ENCODE measurements at regions not wholly inside any gene's neighbourhood (a gene's known extent, or its start where the extent isn't known, plus 50 kb on each side); places are given as distances from the start of the nearest gene placed in this dataset.

DNA sequence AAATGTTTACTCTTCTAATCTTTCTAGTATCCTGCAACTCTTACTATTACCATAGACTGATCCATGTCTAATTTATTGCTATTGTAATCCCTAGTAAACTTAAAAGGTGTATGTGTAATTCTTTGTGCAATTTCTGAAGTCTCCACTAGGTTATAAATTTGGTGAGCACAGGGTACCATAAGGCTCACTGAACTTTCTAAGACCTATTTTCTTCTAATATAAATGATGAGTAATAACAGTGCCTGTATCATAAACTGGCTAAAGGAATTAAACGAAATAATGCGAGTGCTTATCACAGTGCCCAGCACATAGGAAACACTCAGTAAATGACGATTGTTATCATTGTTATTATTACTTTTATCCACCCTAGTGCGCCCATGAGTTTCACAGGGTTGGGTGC, 119.1 kb downstream of the KLF12 start:
- CTCF ChIA-PET, result no interaction called here
- POLR2A ChIA-PET, result no interaction called here

DNA sequence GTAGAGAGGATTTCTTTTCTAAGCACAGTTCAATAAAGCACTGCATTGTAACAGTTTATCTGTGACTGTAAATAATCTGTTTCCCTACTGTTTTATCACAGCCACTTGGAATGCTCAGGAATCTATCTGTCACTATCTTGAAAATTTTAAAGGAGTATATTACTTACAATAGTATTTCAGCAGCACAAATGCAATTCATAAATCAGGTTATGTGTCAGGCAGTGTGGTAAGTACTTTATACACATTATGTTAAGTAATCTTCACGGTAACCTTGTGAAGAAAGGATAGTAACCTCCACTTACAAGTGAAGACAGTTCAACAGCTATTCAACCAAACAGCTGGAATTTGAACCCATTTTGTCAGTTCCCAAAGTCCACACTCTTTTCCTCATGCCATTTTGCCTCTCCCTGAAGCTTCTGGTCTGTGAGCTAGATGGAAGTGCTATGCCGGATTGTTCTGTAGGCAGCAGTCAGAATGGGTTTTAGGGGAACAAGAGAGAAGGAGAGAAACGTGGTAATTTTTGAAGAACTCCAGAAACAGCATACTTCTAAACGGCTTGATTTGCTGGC, 125.0 kb downstream of the KLF12 start:
- CTCF ChIA-PET, result no interaction called here
- POLR2A ChIA-PET, result no interaction called here

DNA sequence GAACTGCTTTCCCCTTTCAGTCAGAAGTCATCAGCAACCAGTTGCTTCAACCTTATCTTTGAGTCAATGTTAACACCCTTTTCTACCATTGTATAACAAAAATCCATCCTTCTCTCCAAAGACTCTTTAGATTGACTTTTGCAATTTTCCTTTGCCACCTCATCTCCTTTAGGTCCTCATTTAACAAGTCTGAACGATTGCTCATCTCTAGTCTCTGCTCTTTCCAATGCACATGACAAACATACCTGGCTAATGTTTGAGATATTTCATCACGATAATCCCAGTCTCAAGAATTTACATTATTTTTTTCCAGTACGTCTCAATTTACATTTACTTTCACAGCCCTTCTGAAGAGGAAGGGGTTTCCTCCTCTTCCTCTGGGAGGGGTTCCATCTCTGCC, 127.5 kb downstream of the KLF12 start:
- ChIA-PET POLR2A (no interaction called here), CTCF (no interaction called here)

DNA sequence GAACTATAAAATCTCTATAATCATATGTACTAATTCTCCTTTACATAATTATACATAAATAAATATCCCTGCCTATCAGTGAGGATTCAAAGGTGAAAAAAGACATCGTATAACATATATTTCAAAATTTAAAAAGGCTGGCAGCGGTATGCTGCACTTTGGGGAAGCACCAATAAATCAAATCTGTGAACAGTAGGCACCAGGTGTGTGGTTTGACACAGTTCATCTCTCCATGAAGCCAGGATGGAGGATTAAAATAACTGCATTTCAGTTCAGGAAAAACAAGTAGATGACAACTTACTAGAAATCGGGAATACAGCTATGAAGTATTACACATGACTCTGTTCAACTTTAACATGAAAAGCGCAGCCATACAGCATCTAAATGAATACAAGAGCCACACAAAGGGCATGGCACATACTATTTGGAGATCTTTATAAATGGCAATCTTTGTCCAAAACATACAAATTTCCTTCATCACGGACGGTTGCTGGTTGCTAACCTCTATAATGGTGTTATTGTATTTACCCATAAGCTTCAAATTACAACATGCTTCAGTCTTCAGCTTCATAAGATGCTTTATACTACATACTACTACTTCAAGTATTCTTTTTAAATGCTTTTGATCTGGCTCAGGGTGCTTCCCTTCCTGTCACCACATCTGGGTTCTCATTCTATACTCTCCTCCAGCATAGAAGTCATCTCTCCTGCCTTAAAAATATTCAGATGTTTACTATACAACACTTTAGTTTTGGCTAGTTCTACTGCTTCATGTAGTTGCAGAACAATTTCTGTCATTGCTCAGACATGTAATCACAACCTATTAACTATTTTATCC, 128.7 kb downstream of the KLF12 start:
- ChIA-PET CTCF (no interaction called here), POLR2A (no interaction called here)

DNA sequence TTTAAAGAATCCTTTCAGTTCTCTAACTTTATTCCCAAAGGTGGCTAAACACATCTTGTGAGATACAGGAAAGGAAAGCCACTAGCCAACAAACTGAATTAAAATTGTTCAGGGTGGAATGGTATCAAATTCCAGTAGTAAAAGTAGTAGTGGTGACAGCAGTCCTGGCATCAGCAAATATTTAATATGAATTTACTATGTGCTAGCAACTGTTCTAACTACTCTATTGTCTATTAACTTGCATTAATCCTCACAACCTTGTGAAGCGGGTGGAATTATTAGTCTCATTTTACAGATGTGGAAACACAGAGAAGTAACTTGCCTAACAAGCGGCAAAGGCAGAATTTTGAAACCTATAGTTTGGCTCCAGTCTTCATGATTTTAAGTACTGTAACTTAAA, 130.1 kb downstream of the KLF12 start:
- ChIA-PET POLR2A (interaction anchor here (0.6 kb wide), 1 partner anchor 247 kb away, joined by 4 read pairs; no protein-coding TSS in a partner anchor), CTCF (no interaction called here)

DNA sequence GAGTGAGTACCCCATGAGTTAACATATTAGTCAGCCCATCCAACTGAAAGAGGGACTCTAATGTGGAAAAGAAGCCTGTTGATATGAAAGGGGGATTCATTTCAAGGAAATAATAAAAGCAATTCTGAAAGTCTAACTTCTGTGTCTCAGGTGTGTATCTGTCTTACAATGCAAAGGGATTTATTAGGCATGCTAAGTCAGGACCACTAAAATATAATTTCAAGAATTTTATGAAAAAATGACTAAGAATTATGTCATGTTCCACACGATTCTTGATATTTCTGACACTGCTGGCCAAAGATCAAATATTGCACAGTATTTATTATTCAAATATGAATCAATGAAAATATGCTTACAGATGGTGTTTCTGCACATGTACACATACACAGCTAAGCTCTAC, 130.8 kb downstream of the KLF12 start:
- CTCF ChIA-PET, result no interaction called here
- POLR2A ChIA-PET, result interaction anchor here (0.6 kb wide), 1 partner anchor 247 kb away, joined by 4 read pairs; no protein-coding TSS in a partner anchor

DNA sequence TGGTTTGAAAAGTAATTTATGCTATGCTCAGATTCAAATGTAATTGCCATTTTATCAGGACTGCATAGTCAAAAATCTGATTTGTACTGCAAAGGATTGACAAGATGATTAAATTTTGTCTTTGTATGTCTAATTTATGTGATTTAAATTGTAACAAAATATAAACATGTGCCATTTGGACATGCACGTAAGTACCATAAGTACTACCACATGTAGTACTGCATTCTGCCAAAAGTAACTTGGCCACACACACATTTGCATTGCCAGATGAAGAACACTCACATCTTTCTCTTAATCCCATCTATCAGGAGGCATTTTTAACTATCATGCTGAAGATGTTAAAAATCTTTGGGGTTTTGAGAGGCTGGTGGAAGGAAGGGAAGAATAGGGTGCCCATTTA, 133.3 kb downstream of the KLF12 start:
- ChIA-PET CTCF (interaction anchor here (1.2 kb wide), 1 partner anchor 115 kb away, joined by 3 read pairs; no protein-coding TSS in a partner anchor), POLR2A (interaction anchor here (0.6 kb wide), 1 partner anchor 69 kb away, joined by 3 read pairs; no protein-coding TSS in a partner anchor)

DNA sequence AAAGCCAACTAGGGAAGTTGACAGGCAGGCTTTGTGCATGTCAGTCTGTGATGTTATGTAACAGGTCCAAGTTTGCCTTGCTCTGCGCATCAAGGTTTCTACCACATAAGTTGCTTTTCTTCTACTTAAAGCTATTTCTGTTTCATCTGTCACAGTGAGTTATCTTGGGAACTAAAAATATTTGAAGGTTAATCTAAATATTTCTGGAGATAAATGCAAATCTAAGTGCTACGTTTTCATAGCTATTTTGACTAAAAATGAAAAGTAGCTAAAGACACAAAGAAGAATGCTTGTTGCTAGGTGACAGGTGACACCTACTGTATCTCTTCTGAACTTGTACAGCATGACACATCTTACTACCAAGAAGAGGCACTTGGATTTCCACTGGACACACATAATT, 135.6 kb downstream of the KLF12 start:
- POLR2A ChIA-PET, result no interaction called here
- CTCF ChIA-PET, result no interaction called here

DNA sequence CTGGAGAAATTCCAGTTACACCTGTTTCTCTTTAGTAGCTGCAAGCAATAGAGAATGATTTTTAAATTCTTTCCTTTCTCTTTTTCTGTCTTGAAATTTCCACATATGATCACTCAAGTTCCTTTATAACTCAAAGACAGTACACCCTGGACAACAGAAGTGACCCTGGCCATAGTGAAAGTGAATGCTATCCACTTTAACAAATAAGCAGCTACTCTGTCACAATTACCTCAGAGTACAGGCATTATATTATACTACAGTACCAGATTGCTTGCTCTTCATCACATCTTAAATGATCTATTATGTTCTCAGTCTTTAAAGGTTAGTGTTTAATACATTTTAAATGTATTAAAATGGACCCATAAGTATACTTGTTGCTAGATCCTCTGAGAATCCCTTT, 136.2 kb downstream of the KLF12 start:
- CTCF ChIA-PET, result no interaction called here
- POLR2A ChIA-PET, result no interaction called here

DNA sequence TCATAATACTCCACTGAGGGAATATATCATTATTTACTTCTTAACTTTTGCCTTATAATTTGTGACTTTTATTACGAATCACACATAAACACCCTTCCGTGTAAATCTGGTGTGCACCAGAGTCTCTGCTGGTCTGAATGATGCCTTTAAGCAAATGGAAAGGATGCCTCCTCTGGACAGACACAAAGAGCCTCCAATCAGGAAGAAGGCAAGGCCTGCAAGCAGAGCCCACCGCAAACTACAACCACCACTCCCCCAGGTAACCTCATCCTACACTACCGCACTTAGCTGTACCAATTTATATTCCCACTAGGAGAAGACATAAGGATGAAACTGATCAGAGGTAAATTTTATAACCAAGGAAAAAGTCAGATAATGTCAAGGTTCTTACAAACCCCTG, 137.6 kb downstream of the KLF12 start:
- CTCF ChIA-PET, result interaction anchor here (0.6 kb wide), 1 partner anchor 250 kb away, joined by 4 read pairs; no protein-coding TSS in a partner anchor
- POLR2A ChIA-PET, result no interaction called here

DNA sequence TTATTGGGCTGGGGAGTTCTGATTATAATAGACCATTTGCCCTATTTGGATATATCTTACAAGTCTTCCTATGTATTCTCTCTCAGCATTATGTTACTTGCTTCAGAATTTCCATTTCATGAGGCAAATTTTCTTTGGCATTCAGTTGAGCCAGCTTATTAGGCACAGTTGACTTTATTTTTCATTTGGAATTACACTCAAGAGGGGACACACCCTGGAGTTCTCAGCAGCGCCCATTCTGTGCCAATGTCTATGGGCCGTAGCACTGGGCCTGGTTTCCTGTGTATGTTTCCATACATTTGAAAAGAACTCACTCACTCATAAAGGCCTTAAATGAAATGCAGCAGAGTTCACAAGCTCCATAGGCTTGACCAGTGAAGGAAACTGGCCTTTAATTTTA, 138.5 kb downstream of the KLF12 start:
- POLR2A ChIA-PET, result no interaction called here

DNA sequence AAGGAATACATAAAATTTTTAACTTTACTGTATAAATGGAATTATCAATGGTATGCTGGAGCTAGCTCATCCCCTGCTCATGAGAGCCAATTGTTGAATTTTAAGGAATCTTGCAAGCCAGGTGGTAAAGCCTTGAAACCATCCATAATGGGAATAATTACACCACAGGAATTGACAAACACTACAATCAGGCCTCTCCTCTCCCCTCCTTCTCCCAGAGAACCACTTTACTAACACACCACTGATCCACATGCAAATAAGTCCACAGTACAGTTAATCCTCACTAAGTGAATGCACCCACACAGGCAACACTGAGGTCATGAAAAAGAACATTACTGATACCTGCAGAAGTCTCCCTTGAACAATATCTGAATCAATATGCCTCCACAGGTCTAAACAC, 140.5 kb downstream of the KLF12 start:
- CTCF ChIA-PET, result interaction anchor here (0.7 kb wide), 1 partner anchor 935 kb away, joined by 3 read pairs; the partner anchor contains the start of gene KLF5

More for the DNA sequence above, 138.5 kb downstream of the KLF12 start:
- CTCF ChIA-PET, result interaction anchor here (0.6 kb wide), 1 partner anchor 249 kb away, joined by 4 read pairs; no protein-coding TSS in a partner anchor

DNA sequence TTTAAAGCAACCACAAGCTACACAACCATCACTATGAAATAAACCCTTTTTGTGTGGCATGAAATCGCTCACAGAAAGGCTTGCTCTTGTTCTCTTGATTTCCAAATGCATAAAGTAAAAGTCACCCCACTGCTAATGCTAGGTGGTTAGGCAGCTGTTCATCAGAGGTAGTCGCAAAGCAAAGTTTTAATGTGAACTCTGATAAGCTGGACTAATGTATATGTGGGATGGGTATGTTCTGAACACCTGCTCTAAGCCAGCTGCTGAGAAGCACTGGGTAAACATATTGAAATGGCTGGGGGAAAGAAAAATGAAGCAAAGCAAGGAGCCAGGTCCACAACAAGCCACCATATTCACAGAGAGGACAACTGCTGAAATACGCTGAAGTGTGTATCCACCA, 142.3 kb downstream of the KLF12 start:
- POLR2A ChIA-PET, result no interaction called here
- CTCF ChIA-PET, result interaction anchor here (0.9 kb wide), 1 partner anchor 155 kb away, joined by 3 read pairs; no protein-coding TSS in a partner anchor

More for the DNA sequence above, 140.5 kb downstream of the KLF12 start:
- POLR2A ChIA-PET, result no interaction called here

DNA sequence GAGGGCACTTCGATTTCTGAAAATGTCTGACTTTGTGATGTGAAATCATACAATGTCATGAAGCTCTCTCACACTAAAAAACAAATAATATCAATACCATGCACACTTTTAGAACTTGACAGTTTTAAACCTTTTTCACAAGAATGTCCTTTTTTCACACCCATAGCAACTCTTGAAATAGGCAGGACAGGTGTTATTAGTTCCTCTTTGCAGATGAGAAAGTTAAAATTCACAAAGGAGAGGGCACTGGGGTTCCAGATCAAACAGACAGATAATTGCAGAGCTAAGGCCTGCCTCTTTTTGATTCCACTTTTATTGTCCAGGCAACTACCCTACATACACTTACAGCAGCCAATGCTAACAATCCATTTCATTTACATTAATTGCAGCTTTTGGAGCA, 142.8 kb downstream of the KLF12 start:
- ChIA-PET CTCF (interaction anchor here (0.7 to 0.9 kb wide), 2 partner anchors 59 to 154 kb away, joined by 3 read pairs; no protein-coding TSS in a partner anchor), POLR2A (no interaction called here)

DNA sequence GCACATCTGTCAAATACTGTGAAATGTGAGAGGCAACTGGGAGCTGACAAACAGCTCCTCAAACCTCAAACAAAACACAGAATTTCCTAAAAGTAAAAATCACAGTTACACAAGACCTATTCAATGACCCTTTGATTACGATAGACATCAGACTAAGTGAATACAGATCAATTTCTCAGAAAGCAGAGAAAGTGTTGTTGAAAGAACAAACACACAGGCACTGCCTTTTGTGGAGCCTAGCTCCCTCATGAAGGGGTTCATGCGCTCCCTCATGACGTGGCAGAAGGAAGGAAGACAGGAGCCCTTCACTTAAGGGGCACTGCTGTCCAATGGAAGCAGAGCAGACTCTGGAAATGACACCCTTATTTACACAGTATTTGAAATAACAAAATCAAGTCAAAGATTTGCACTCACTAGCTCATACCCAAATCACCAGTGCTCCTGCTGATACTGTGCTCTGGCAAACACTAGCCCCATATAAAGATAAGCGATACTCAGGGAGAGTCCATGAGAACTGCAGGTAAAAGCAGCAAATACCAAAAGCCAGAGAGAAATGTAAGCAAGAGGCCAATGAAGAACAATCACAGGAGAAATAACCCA, 144.9 kb downstream of the KLF12 start:
- ChIA-PET POLR2A (no interaction called here), CTCF (no interaction called here)

DNA sequence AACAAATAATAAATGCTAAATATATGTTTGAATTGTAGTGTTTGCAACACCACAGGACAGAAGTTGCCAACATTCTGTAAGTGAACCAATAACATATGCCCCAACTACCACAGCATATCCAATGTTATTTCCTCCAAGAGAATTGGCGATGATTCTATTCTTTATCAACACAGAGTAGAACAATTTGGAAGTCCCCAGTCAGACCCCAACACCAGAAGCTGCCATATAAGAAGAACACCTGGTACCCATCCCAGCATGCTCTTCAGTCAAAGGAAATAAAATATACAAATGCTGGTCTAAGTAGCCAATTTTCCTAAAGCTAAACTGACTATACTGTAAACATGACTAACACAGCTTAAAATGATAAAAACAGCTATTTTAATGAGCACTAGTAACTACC, 145.7 kb downstream of the KLF12 start:
- ChIA-PET POLR2A (no interaction called here), CTCF (no interaction called here)

DNA sequence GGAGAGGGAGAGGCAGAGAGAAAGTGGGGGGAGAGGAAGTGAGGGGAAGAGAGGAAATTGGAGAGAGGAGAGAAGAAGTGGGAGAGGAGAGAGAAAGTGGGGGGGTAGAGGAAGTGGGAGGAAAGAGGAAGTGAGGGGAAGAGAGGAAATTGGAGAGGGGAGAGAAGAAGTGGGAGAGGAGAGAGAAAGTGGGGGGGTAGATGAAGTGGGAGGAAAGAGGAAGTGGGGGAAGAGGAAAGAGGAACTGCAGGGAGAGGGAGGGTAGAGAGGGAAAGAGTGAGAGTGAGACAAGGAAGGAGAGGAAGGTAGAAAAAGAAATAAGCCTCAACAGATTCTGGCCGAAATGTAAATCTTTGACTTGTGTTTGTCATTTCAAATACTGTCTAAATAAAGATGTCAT, 146.6 kb downstream of the KLF12 start:
- ChIA-PET CTCF (interaction anchor here (0.6 kb wide), 1 partner anchor 1245 kb away, joined by 5 read pairs; no protein-coding TSS in a partner anchor), POLR2A (no interaction called here)

DNA sequence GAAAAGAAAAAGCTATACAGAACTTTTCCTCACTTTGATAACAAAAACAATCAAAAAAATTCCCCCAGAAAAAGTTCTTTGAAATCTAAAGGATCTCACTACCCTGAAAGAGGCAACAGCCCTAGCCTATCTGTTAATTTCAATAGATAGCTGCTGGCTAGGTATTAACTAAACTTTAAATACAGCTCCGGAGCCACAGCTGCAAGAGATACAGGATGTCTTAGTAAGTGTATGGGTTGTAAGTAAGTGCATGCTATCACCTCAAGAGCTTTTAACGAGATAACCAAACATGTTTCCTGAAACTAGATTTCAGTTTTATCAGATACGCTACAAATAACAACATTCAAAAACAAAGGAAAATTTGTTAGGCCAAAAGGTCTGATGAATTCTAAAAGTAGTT, 148.4 kb downstream of the KLF12 start:
- POLR2A ChIA-PET, result no interaction called here
- CTCF ChIA-PET, result no interaction called here

DNA sequence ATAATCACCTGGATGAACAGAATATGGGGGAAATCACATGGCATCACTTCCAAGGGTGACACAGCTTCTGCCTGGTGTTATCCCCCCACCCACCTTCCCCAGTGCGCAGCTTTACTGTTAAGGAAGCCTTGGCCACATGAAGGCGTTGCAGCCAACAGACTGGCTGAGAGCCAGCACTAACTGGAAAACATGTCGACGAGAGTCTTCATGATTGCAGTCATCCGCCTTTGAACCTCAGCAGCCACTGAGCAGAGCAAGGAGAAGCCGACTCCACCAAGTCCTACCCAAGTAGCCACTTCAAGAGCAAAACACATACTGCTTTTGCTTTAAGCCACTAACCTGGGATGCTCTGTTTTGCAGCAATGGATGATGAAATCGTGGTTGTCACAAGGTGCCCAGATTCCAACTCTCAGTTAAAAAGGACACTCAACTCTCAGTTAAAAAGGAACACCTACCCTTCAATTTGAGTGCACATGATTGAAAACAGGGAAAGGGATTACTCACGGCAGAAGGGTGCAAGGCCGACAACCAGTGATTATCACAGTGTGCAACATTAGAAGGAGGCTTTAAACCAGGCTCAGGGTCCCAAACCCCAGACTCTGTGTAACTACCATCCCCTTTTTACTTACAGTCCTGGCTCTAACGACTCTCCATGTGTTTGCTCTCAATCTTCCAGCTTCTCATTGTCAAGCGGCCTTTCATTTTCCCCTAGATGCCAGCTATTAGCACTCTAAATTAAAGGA, 149.1 kb downstream of the KLF12 start:
- CTCF ChIA-PET, result interaction anchor here (1.3 kb wide), 1 partner anchor 10 kb away, joined by 3 read pairs; no protein-coding TSS in a partner anchor
- POLR2A ChIA-PET, result interaction anchor here (0.6 kb wide), 1 partner anchor 147 kb away, joined by 4 read pairs; no protein-coding TSS in a partner anchor

DNA sequence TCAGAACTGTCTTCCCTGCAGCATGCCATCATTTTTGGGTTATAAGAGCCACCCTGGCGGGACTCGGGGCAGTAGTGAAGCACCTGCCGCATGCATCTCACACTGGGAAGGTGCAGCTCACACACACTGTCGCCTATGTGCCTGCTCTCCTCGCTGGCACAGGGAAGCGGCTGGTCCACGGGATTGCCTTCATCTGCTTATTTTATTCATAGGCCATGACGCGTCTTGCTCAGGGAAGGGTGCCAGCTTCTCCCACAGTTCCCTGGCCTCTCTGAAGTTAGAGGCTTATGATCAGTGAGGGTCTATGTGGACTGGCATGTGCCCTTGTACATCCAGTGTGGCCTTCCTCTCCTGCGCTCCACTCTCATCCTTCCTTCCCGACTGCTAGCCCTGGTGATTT, 150.0 kb downstream of the KLF12 start:
- ChIA-PET CTCF (interaction anchor here (1.3 kb wide), 1 partner anchor 9 kb away, joined by 3 read pairs; no protein-coding TSS in a partner anchor), POLR2A (no interaction called here)

All from activated CD8-positive, alpha-beta memory T cell treated with anti-CD3 and anti-CD28 coated beads for 36 hours (primary cell).